ENCODE measurements at regions not wholly inside any gene's neighbourhood (a gene's known extent, or its start where the extent isn't known, plus 50 kb on each side); places are given as distances from the start of the nearest gene placed in this dataset.

DNA sequence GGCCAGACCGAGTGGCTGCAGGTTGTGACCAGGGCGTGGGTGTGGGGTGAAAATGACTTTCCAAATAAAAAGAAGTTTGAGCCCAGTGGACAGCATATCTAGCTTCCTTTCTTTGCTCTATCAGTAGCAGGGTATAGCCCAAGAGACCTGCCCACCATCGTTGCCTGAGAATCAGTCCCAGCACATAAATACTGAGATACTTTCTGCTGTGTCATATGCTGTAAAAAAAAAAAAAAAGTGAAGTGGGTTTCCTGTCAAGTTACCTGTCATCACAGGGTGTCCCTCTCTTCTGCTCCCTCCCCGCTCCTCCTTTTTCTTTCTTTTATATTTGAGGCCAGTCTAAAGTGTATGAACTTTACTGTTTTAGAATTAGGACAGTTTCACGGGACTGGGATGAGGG lies 330.3 kb upstream of the BOD1L1 start:
- intact Hi-C loops (cut with DNase I): no loop called here
- TF ChIP-seq POLR2A (IDR thresholded peaks at IDR 0.05) (no peak), POLR2AphosphoS5 (IDR thresholded peaks at IDR 0.05) (no peak)
- TF ChIP-seq, protein P1, sequence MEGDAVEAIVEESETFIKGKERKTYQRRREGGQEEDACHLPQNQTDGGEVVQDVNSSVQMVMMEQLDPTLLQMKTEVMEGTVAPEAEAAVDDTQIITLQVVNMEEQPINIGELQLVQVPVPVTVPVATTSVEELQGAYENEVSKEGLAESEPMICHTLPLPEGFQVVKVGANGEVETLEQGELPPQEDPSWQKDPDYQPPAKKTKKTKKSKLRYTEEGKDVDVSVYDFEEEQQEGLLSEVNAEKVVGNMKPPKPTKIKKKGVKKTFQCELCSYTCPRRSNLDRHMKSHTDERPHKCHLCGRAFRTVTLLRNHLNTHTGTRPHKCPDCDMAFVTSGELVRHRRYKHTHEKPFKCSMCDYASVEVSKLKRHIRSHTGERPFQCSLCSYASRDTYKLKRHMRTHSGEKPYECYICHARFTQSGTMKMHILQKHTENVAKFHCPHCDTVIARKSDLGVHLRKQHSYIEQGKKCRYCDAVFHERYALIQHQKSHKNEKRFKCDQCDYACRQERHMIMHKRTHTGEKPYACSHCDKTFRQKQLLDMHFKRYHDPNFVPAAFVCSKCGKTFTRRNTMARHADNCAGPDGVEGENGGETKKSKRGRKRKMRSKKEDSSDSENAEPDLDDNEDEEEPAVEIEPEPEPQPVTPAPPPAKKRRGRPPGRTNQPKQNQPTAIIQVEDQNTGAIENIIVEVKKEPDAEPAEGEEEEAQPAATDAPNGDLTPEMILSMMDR (IDR thresholded peaks at IDR 0.05): no peak
- H3K9me3 ChIP-seq: no peaks in the 10 kb centered on the region

DNA sequence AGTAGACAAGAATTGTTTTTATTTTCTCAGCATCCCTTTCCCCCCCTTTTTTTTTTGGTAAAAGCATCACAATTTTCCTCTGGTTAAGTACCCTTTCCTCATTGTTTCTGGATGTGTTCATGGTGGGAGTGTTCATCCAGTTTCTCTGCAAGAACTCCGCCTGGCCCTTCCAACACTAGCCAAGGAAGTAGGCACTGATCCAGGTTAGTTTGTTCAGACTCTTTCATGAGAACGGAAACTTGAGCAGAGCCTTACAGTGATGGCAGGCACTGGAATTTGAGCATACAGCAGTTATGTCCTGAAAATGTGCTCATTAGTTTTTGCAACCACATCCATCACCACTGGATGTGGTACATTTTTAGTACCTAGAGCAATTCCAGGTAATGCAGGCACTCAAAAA lies 336.1 kb upstream of the BOD1L1 start:
- no peak overlapping the region for H3K27ac ChIP-seq
- intact Hi-C loops (cut with DNase I): no loop called here
- no peak for DNase-seq (ENCODE audit: low spot score)
- 42% methylated on average over 2 of the region's 2 CpGs for WGBS
- H3K9me3 ChIP-seq: no peaks in the 10 kb centered on the region
- H3K4me3 ChIP-seq: no peak overlapping the region
- H3K4me1 ChIP-seq (replicated peaks): no peaks in the 10 kb centered on the region
- no peaks in the 10 kb centered on the region for H3K36me3 ChIP-seq
- no peaks in the 10 kb centered on the region for H3K27me3 ChIP-seq (replicated peaks; ENCODE audit: insufficient read depth)
- TF ChIP-seq, protein P1 (IDR thresholded peaks at IDR 0.05): no peak
- TF ChIP-seq POLR2A (IDR thresholded peaks at IDR 0.05): no peak
- TF ChIP-seq POLR2AphosphoS5 (IDR thresholded peaks at IDR 0.05): no peak

More for the DNA sequence above, 330.3 kb upstream of the BOD1L1 start:
- Histone ChIP-seq H3K4me3 (no peak overlapping the region), H3K27ac (no peak overlapping the region), H3K36me3 (no peaks in the 10 kb centered on the region), H3K4me1 (replicated peaks) (no peaks in the 10 kb centered on the region), H3K27me3 (replicated peaks; ENCODE audit: insufficient read depth) (no peaks in the 10 kb centered on the region)
- no peak for DNase-seq (ENCODE audit: low spot score)
- 78% methylated on average over 5 of the region's 5 CpGs for WGBS

DNA sequence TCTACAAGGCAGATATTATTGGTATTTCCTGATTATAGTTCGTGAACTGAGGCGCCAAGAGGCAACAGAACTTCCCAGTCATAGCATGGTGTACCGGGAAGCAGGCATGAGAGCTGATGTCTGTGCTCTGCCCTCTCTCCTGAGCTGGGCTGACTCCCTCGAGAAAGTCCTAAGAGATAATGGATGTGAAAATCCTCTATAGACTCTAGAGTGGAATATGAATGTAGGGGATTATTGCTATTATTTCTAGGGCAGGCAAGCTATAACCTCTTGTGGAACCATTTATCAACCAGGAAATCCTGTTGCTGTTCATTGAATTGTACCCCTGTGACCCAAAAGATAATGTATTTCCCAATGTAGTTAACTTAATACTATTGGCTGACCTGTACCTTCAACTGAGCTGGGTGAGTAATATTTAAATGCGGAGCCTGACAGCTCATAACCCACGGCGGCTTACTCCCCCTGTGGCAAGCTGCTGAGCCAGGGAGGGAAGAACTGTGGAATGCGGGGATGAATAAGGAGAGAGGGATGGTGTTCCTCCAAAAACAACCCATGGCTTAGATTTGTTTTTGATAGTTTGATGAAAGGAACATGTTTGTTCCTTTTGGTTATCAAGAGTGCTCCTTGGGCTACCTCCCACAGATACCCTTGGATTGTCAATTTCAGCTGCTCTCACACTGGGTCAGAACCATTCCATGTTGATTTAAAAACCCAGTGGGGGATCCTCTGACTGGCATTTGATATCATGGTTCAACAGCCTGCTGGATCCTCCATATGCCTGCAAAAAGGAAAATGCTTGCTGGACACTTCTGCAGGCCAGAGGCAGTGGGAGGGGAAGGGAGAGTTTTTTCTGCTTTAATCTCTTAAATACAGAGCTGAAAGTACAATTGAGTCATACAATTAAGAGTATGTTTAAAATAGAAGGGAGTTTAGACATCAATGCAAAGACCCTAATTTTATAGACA lies 339.0 kb upstream of the BOD1L1 start:
- no peaks in the 10 kb centered on the region for H3K4me1 ChIP-seq (replicated peaks)
- intact Hi-C loops (cut with DNase I): no loop called here
- H3K4me3 ChIP-seq: no peak overlapping the region
- H3K27ac ChIP-seq: no peak overlapping the region
- TF ChIP-seq, protein P1 (IDR thresholded peaks at IDR 0.05): no peak
- TF ChIP-seq POLR2A (IDR thresholded peaks at IDR 0.05): no peak
- TF ChIP-seq POLR2AphosphoS5 (IDR thresholded peaks at IDR 0.05): no peak
- no peaks in the 10 kb centered on the region for H3K27me3 ChIP-seq (replicated peaks; ENCODE audit: insufficient read depth)
- H3K36me3 ChIP-seq: no peaks in the 10 kb centered on the region
- H3K9me3 ChIP-seq: no peaks in the 10 kb centered on the region
- 54% methylated on average over 8 of the region's 8 CpGs for WGBS
- DNase-seq (ENCODE audit: low spot score): no peak

DNA sequence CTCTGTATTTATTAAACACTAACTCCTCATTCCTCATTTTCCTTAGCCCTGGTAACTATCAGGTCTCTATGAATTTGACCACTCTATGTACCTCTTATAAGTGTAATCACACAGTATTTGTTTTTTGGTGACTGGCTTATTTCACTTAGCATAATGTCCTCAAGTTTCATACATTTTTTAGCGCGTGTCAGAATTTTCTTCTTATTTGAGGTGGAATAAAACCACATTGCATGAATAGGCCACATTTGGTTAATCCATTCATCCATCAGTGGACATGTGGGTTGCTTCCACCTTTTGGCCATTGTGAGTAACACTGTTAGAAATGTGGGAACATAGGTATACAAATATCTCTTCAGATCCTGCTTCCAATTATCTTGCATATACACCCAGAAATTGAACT lies 341.2 kb upstream of the BOD1L1 start:
- no peak overlapping the region for H3K4me3 ChIP-seq
- H3K27me3 ChIP-seq (replicated peaks; ENCODE audit: insufficient read depth): no peaks in the 10 kb centered on the region
- H3K36me3 ChIP-seq: no peaks in the 10 kb centered on the region
- DNase-seq (ENCODE audit: low spot score): no peak
- H3K27ac ChIP-seq: no peak overlapping the region
- H3K4me1 ChIP-seq (replicated peaks): no peaks in the 10 kb centered on the region
- WGBS: 100% methylated on average over 2 of the region's 2 CpGs
- H3K9me3 ChIP-seq: no peaks in the 10 kb centered on the region
- intact Hi-C loops (cut with DNase I): no loop called here
- TF ChIP-seq POLR2A (IDR thresholded peaks at IDR 0.05): no peak
- TF ChIP-seq, protein P1 (IDR thresholded peaks at IDR 0.05): no peak

DNA sequence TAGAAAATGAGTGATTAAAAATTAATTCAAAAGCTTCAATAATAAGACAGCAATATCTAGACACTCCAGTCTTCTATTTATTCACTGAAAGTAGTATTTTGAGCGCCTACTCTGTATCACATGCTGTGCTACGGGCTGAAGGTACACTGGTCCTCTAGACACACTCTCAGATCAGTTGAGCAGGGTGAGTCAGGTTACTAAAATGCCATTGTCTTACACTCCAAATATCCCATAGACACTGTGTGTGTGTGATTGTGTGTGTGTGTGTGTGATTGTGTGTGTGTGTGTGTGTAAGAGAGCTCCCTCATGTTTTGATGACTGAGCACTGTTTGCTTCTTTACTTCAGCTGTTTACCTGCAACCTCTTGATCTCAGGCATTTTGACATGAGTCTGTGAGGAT lies 342.8 kb upstream of the BOD1L1 start:
- 89% methylated on average over 2 of the region's 2 CpGs for WGBS
- Histone ChIP-seq H3K36me3 (no peaks in the 10 kb centered on the region), H3K4me1 (replicated peaks) (no peaks in the 10 kb centered on the region), H3K4me3 (no peak overlapping the region), H3K9me3 (no peaks in the 10 kb centered on the region), H3K27ac (no peak overlapping the region), H3K27me3 (replicated peaks; ENCODE audit: insufficient read depth) (no peaks in the 10 kb centered on the region)
- TF ChIP-seq, protein P1 (IDR thresholded peaks at IDR 0.05): no peak
- no peak for TF ChIP-seq POLR2AphosphoS5 (IDR thresholded peaks at IDR 0.05)
- no peak for TF ChIP-seq POLR2A (IDR thresholded peaks at IDR 0.05)
- DNase-seq (ENCODE audit: low spot score): no peak
- intact Hi-C loops (cut with DNase I): no loop called here
